ENCODE measurements at regions not wholly inside any gene's neighbourhood (a gene's known extent, or its start where the extent isn't known, plus 50 kb on each side); places are given as distances from the start of the nearest gene placed in this dataset.
"Not testable (repeated sequence)": the region's sequence is repeated elsewhere in the genome, so short reads cannot be mapped to it uniquely, and the experiment has no call there.

DNA sequence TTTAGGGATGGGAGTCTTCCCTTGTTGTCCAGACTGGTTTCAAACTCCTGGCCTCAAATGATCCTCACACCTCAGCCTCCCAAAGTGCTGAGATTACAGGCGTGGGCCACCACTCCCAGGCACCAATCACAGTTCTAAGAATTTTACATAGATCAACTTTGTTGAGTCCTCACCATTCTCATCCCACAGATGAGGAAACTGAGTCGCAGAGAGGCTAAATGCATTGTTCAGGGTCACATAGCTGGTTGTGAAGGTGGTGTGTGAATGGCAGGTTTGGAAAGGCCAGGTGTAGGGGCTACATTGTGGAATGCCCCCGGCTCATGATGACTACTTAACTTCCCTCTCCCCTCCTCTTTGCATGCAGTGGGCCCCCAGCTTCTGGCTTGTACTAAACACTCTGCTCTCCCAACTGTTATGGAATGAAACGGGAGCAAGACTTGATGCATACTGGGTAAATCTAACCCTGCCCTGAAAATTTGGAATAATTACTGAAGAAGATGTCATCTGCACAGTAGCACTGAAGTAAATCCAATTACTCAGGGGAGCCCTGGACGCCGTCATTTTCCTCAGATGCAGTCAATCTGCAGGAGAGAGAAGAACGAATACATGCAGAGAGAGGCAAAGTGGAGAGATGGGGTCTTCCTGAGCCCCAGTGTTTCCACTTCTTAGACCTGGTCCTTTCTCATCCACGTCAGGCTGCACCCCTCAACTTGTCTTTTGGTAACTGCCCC lies 102.3 kb upstream of the ZNF217 start:
- DNase-seq (ENCODE audit: low spot score) = no peak

DNA sequence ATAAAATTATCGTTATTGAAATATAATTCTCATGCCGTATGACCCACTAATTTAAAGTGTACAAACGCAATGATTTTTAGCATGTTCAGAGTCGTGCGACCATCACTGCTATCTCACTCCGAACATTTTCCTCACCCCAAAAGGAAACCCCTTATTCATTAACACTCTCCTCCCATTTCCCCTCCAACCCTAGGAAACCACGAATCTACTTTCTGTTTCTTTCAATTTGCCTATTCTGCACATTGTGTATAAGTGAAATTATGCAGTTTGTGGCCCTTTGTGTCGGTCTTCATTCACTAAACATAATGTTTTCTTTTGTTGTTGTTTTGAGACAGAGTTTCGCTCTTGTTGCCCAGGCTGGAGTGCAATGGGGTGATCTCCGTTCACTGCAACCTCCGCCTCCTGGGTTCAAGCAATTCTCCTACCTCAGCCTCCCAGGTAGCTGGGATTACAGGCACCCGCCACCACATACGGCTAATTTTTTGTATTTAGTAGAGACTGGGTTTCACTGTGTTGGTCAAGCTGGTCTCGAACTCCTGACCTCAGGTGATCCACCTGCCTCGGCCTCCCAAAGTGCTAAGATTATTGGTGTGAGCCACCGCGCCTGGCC lies 99.7 kb upstream of the ZNF217 start:
- no peak for DNase-seq (ENCODE audit: low spot score)

DNA sequence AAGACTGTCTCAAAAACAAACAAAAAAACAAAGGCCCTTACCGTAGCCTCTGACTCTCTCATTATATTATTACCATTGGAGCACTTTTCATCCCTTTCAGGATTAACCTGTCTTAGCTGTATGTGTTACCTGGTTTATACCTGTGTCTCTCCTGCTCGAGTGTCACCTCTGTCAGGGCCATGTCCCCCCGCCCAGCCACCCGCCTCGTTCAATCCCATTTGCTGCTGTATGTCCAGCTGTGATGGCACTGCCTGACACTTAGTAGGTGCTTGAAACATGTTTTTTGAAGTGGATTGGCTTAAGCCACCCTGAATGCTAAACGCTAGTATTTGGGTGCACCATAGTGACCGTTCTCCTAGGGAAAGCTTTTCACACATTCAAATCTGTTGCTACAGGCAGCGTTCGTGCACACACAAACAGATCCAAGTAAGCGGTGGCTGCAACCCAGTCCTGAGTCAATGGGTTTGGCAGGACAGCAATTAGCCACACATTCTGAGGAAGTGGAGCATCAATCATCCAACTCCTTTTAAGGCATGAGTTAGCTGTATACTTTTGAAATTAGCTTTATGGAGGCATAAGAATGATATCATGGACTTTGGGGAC lies 98.9 kb upstream of the ZNF217 start:
- DNase-seq (ENCODE audit: low spot score) = peak; percentile 19

DNA sequence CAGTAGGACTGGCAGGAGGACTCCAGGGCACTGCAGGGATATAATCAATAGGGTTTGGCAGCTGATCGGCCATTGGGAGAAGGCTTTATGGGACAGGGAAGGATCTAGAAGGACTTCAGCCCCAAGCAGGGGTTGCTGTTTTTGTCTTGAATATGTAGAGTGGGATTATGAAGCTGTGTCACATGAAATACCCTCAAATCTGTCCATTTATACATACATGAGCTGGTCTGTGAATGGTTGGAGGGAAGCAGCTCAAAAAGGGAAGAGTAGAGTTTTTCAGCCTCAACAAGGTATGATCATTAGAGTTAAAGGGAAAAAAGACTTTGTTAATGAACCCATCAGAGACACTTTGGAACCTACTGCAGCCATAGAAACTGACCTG lies 98.2 kb upstream of the ZNF217 start:
- no peak for DNase-seq (ENCODE audit: low spot score)

GRCh38 chr20:53691060-53691810 lies 97.6 kb upstream of the ZNF217 start:
- no peak for DNase-seq (ENCODE audit: low spot score)

DNA sequence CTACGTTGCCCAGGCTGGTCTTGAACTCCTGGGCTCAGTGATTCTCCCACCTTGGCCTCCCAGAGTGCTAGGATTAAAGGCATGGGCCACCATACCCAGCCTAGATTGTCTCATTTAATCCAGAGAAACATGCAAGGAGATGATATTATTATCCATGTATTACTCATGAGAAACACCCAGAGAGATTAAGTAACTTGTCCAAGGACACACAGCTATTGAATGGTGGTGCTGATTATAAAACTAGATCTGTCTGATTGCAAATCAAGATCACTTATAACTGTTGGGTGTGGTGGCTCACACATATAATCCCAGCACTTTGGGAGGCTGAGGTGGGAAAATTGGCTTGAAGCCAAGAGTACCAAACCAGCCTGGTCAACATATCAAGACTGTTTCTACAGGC lies 94.4 kb upstream of the ZNF217 start:
- DNase-seq (ENCODE audit: low spot score) = no peak

GRCh38 chr20:53685070-53685595 lies 91.5 kb upstream of the ZNF217 start:
- DNase-seq (ENCODE audit: low spot score) = no peak

GRCh38 chr20:53683506-53683905 lies 89.9 kb upstream of the ZNF217 start:
- DNase-seq (ENCODE audit: low spot score) = no peak

DNA sequence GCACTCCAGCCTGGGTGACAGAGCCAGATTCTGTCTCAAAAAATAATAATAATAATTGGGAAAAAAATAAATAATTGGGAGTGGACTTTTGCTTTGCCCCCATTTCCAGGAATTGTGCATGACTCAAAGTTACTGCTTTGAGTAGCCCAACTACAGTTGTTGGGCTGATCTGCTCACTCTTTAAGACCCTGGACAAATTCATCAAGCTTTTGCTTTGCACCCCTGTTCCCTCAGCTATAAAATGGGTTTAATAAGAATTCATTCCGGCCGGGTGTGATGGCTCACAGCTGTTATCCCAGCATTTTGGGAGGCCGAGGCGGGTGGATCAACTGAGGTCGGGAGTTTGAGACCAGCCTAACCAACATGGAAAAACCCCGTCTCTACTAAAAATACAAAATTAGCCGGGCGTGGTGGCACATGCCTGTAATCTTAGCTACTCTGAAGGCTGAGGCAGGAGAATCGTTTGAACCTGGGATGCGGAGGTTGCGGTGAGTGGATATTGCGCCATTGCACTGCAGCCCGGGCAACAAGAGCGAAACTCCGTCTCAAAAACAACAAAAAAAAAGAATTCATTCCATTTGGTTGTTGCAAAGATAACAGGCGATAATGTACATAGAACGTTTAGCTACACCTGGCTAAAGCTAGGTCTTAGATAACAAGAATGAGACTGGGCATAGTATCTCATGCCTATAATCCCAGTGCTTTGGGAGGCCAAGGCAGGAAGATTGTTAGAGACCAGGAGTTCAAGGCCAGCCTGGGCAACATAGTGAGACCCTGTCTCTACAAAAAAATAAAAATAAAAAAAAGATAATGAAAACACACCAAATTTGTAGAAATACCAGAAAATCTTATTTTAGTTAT lies 87.9 kb upstream of the ZNF217 start:
- no peak for DNase-seq (ENCODE audit: low spot score)

GRCh38 chr20:53679597-53680309 lies 86.1 kb upstream of the ZNF217 start:
- DNase-seq (ENCODE audit: low spot score) = peak; percentile 72

DNA sequence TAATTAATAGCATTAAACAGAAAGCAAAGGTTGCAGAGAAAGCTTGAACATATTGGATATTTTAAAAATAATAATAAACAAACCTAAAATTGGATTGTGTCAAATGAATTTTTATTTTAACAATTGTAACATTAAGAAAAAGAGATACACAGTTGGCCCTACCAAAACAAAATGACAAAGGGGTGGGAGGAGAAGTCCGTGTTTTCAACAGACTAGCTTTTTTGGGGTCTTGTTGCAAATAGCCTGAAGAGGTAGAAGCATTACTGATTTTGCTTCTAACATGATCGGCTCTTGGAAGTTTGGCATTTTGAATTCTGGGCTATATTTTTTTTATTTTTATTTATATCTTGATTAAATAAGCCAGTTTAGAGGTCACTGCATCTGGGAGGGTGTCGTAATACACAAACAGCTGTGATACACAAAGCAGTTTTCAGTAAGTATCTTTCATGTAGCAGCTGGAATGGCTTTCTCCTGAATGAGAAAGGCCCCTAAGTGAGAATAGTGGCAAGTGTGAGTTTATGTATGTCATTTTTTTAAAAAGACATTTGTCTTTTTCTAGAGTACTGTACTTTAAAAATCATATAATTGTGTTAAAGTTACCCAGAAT lies 85.5 kb upstream of the ZNF217 start:
- DNase-seq (ENCODE audit: low spot score) = peak; percentile 56

DNA sequence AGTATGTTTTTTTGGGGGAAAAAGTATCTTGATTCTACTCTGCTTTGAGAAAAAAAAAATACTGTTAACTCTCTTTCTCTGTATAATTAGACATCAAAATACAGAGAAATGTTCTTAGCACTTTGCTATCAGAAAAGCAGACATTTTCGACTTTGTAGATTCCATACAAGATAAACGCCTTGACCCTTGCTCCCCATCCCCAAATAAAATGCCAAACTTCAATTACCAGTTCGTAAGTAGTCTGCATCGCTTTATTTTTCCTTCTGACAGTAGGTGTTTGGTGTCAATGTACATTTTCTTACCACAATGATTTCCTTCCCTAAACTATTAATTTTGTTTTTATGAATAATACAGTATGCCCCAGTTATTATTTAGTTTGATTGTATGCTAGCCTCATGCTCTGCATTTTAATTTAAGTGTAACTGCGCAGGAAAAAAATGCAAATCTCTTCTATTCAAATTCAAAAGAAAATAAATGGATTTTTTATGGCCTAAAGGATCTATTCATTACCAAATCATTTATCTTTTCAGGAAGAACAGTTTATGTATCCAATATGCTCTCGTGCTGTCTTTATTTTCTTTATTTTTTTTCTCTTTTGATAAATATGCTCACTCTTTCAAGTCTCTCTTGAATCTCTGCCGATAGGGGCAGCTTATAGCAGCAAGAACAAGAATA lies 84.8 kb upstream of the ZNF217 start:
- no peak for DNase-seq (ENCODE audit: low spot score)

DNA sequence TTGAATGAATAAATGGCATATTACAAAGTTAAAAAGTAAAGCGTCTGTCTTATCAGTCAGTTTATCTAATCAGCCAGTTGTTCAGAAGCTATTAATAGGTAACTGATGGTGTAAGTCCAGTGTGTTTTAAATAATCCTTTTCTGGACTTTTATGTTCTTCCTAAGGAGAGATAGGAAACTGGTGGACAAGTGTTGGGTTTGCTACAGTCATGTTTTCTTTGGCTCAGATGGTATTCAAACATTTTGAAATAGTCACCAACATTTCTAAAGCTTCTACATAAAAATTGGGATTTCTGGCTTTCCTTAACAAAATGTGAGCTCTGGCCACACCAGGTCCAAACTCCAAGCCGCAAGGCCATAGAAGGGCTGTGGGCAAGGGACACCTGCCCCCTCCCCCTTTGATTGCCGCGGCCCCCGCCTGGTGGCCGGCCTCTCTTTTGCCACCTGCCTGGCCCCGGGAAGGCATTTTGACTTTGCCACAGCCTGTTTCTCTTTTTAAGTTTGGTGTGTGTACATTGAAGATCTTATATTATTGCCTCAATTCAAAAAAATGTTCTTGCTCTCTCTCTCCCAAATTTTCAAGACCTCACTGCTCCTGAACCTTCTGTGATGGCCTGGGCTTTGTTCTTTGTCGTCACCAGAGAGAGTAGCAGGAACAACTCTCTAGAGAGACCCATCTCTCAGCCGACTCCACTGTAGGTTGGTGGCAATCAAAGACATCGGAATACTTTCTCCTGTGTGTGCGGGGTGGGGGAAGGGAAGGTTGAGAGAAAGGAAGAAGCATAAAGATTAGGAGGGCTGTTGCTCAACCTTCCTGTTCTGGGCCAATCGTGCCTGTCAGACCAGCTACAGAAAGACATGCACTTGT lies 84.0 kb upstream of the ZNF217 start:
- no peak for DNase-seq (ENCODE audit: low spot score)

- DNase-seq (ENCODE audit: low spot score) = no peak
These were observed 83.3 kb upstream of the ZNF217 start for GRCh38 chr20:53676987-53677386.

DNA sequence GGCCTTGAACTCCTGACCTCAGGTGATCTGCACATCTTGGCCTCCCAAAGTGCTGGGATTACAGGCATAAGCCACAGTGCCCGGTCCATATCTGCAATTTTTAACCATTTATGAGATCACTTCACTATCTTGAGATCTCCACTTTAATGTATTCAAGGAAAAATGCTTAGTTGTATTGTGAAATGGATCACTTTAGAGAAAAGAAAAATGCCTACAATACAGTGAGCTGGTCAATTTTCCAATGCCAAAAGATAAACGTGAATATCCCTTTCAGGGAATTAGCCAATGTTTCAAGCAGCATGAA lies 82.8 kb upstream of the ZNF217 start:
- DNase-seq (ENCODE audit: low spot score) = no peak

- DNase-seq (ENCODE audit: low spot score) = no peak
These were observed 79.0 kb upstream of the ZNF217 start for GRCh38 chr20:53672484-53673129.

DNA sequence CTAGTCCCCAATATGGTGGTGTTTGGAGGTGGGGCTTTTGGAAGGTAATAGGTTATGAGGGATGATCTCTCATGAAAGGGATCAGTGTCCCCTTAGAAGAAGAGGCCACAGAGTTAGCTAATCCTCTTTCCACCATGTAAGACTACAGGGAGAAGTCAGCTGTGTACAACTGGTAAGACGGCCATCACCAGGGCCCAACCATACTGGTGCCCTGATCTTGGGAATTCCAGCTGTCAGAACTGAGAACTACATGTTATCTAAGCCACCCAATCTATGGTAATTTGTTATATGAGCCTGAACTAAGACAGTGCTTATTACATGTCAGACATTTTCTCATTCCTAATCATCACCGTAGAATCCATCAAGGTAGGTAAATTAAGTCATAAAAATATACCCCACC lies 77.7 kb upstream of the ZNF217 start:
- no peak for DNase-seq (ENCODE audit: low spot score)

DNA sequence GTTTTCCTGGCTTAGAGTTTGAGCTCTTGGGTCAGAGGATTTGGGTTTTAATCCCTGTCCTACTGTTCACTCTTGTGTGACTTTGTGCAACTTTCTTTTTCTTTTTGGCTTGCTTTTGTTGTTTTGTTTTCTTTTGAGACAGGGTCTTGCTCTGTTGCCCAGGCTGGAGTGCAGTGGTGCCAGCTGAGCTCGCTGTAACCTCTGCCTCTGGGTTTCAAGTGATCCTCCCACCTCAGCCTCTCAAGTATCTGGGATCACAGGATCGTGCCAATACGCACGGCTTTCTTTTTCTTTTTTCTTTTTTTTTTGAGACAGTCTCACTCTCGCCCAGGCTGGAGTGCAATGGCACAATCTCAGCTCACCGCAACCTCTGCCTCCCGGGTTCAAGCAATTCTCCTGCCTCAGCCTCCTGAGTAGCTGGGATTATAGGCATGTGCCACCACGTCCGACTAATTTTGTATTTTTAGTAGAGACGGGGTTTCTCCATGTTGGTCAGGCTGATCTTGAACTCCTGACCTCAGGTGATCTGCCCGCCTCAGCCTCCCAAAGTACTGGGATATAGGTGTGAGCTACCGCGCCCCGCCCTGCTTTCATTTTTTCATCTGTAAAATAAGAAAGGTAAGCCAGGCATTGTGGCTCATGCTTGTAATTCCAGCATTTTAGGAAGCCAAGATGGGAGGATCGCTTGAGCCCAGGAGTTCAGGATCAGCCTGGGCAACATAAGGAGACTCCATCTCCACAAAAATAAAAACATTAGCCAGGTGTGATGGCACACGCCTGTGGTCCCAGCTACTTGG lies 76.1 kb upstream of the ZNF217 start:
- DNase-seq (ENCODE audit: low spot score) = not testable (repeated sequence)

Measured in H4 (cell line).